H1 (cell line): ENCODE measurements at regions not wholly inside any gene's neighbourhood (a gene's known extent, or its start where the extent isn't known, plus 50 kb on each side); places are given as distances from the start of the nearest gene placed in this dataset.

Experiments
- CTCF ChIA-PET: fragments of 300-600 bp; sonication (Branson Sonifier 250); formaldehyde crosslinking; loops from one replicate; lab custom pipeline; 2021; ENCODE audit not compliant: partially characterized antibody; lab: Charles Lee
- POLR2A ChIA-PET: fragments of 300-600 bp; sonication (Branson Sonifier 250); formaldehyde crosslinking; loops from one replicate; lab custom pipeline; 2021; ENCODE audit warnings: inconsistent platforms; ENCODE audit not compliant: partially characterized antibody; lab: Charles Lee
- DNase-seq, 2 experiments: peaks; one replicate each; pipeline versions ENCODE4 v3.0.0 to v3.0.0-alpha.2; 2010 to 2022; ENCODE audit warnings: low spot score in 2 of 2, low read depth in 1 of 2, mixed read lengths in 1 of 2
- FAIRE-seq: peaks from 2 replicates; lab custom pipeline; 2011; peaks lifted over from hg19 to GRCh38; lab: Jason Lieb, UNC
- H2AFZ ChIP-seq: 2 replicates; pipeline ENCODE4 v1.8.1; 2012; ENCODE audit warnings: low read length, inconsistent platforms
- H2AK5ac ChIP-seq: 2 replicates; pipeline ENCODE4 v1.6.1; 2013; ENCODE audit warnings: low read depth, low read length
- H2BK120ac ChIP-seq: replicated peaks from 2 replicates; pipeline ENCODE3; 2013; ENCODE audit warnings: low read depth, low read length, inconsistent platforms
- H2BK12ac ChIP-seq: 2 replicates; pipeline ENCODE4 v1.6.1; 2013; ENCODE audit warnings: low read depth, low read length
- H2BK15ac ChIP-seq: 2 replicates; pipeline ENCODE4 v1.6.1; 2013; ENCODE audit warnings: low read length
- H2BK20ac ChIP-seq: 2 replicates; pipeline ENCODE4 v1.6.1; 2013; ENCODE audit warnings: low read length
- H2BK5ac ChIP-seq: 2 replicates; pipeline ENCODE4 v1.6.1; 2013; ENCODE audit warnings: low read depth, low read length
- H3K14ac ChIP-seq: 2 replicates; pipeline ENCODE4 v1.6.1; 2013; ENCODE audit warnings: inconsistent platforms; ENCODE audit not compliant: insufficient read length
- H3K18ac ChIP-seq: 2 replicates; pipeline ENCODE4 v1.6.1; 2013; ENCODE audit warnings: low read length; ENCODE audit errors: extremely low read depth
- H3K23ac ChIP-seq: 2 replicates; pipeline ENCODE4 v1.6.1; 2013; ENCODE audit warnings: inconsistent platforms; ENCODE audit not compliant: insufficient read length
- H3K23me2 ChIP-seq: 2 replicates; pipeline ENCODE4 v1.6.1; 2013; ENCODE audit warnings: low read depth, low read length
- H3K27ac ChIP-seq: 2 replicates; pipeline ENCODE4 v1.6.1; 2011; ENCODE audit warnings: low read depth, low read length, inconsistent platforms
- H3K27me3 ChIP-seq, 4 experiments: replicated peaks in 1 of 4; 1 replicate in 1 of 4; 2 replicates in 3 of 4; pipeline versions ENCODE4 v1.6.1 to v1.8.1; 2011 to 2013; ENCODE audit warnings: low read length in 3 of 4, mild to moderate bottlenecking in 3 of 4, inconsistent platforms in 2 of 4, mixed read lengths in 2 of 4, moderate library complexity in 1 of 4; ENCODE audit not compliant: control insufficient read depth in 3 of 4, insufficient read depth in 3 of 4; ENCODE audit errors: extremely low read depth in 1 of 4
- H3K36me3 ChIP-seq, 4 experiments: 2 replicates each; pipeline versions ENCODE4 v1.6.1 to v1.8.1; 2011 to 2013; ENCODE audit warnings: mild to moderate bottlenecking in 4 of 4, low read length in 3 of 4, moderate library complexity in 2 of 4, control low read depth in 1 of 4, inconsistent platforms in 1 of 4; ENCODE audit not compliant: insufficient read depth in 4 of 4, control insufficient read depth in 2 of 4
- H3K4ac ChIP-seq: replicated peaks from 2 replicates; pipeline ENCODE3; 2013; ENCODE audit warnings: low read length, low read depth, mixed read lengths, inconsistent platforms; ENCODE audit not compliant: insufficient read length
- H3K4me1 ChIP-seq, 4 experiments: replicated peaks in 1 of 4; 1 replicate in 1 of 4; 2 replicates in 3 of 4; pipeline versions ENCODE4 v1.6.1 to v1.8.1; 2011 to 2013; ENCODE audit warnings: low read length in 3 of 4, inconsistent platforms in 2 of 4, mixed read lengths in 1 of 4; ENCODE audit not compliant: insufficient read depth in 4 of 4, control insufficient read depth in 3 of 4
- H3K4me2 ChIP-seq, 2 experiments: 2 replicates each; pipeline versions ENCODE4 v1.6.1 to v1.8.1; 2011 to 2013; ENCODE audit warnings: low read depth in 2 of 2, low read length in 2 of 2, control low read depth in 1 of 2, inconsistent platforms in 1 of 2, mild to moderate bottlenecking in 1 of 2; ENCODE audit not compliant: insufficient read depth in 1 of 2
- H3K4me3 ChIP-seq, 4 experiments: fragments of 200-600, 300-600 bp in 1 of 4; sonication (generic), shearing (Covaris generic), sonication (Bioruptor Twin) in 1 of 4; 2 replicates each; pipeline versions ENCODE4 v1.5.1 to v1.8.1; 2011 to 2016; ENCODE audit warnings: low read length in 4 of 4, low read depth in 3 of 4, control low read depth in 2 of 4, inconsistent platforms in 2 of 4, mild to moderate bottlenecking in 2 of 4, mixed read lengths in 1 of 4, moderate library complexity in 1 of 4; ENCODE audit not compliant: insufficient read depth in 2 of 4; ENCODE audit errors: extremely low read depth in 1 of 4
- H3K56ac ChIP-seq: replicated peaks from 2 replicates; pipeline ENCODE3; 2013; ENCODE audit warnings: low read depth, mild to moderate bottlenecking, mixed read lengths, low read length, inconsistent platforms; ENCODE audit not compliant: insufficient read length
- H3K79me1 ChIP-seq: 2 replicates; pipeline ENCODE4 v1.6.1; 2013; ENCODE audit warnings: low read depth, low read length, control low read depth
- H3K79me2 ChIP-seq, 2 experiments: 2 replicates each; pipeline versions ENCODE4 v1.6.1 to v1.8.1; 2012 to 2013; ENCODE audit warnings: low read length in 2 of 2, mild to moderate bottlenecking in 2 of 2, inconsistent platforms in 1 of 2; ENCODE audit not compliant: insufficient read depth in 2 of 2, control insufficient read depth in 1 of 2
- H3K9ac ChIP-seq, 4 experiments: replicated peaks in 1 of 4; 1 replicate in 1 of 4; 2 replicates in 3 of 4; pipeline versions ENCODE4 v1.6.1 to v1.8.1; 2011 to 2013; ENCODE audit warnings: low read depth in 3 of 4, low read length in 3 of 4, control low read depth in 2 of 4, mild to moderate bottlenecking in 2 of 4, moderate library complexity in 2 of 4, inconsistent platforms in 1 of 4; ENCODE audit errors: extremely low read depth in 1 of 4
- H3K9me3 ChIP-seq, 2 experiments: 2 replicates each; pipeline versions ENCODE4 v1.6.1 to v1.8.1; 2012 to 2013; ENCODE audit warnings: mild to moderate bottlenecking in 2 of 2, moderate library complexity in 2 of 2, control low read depth in 1 of 2, inconsistent platforms in 1 of 2, low read depth in 1 of 2, low read length in 1 of 2, mixed read lengths in 1 of 2; ENCODE audit not compliant: insufficient read depth in 2 of 2
- H4K20me1 ChIP-seq, 2 experiments: replicated peaks in 1 of 2; 2 replicates each; pipeline versions ENCODE3 to v1.8.1; 2011 to 2013; ENCODE audit warnings: inconsistent platforms in 2 of 2, low read length in 2 of 2, mild to moderate bottlenecking in 1 of 2; ENCODE audit not compliant: insufficient read depth in 2 of 2, control insufficient read depth in 1 of 2
- H4K5ac ChIP-seq: 2 replicates; pipeline ENCODE4 v1.6.1; 2013; ENCODE audit warnings: low read length, low read depth, mixed read lengths, inconsistent platforms; ENCODE audit not compliant: insufficient read length
- H4K8ac ChIP-seq: 2 replicates; pipeline ENCODE4 v1.8.0; 2013; ENCODE audit warnings: mild to moderate bottlenecking, moderate library complexity, low read length, inconsistent platforms; ENCODE audit not compliant: insufficient read depth; ENCODE audit errors: extremely low read depth
- H4K91ac ChIP-seq: replicated peaks from 2 replicates; pipeline ENCODE3; 2013; ENCODE audit warnings: low read length, mixed read lengths, inconsistent platforms; ENCODE audit not compliant: insufficient read length
- ATF3 ChIP-seq: IDR thresholded peaks from 2 replicates; pipeline ENCODE4 v1.6.1; 2011; ENCODE audit warnings: low read depth, mild to moderate bottlenecking, low read length; ENCODE audit not compliant: insufficient read depth
- EP300 ChIP-seq, 2 experiments: IDR thresholded peaks; 1 replicate in 1 of 2; 2 replicates in 1 of 2; pipeline ENCODE4 v1.6.1; 2011 to 2012; ENCODE audit warnings: low read depth in 2 of 2, low read length in 2 of 2, mild to moderate bottlenecking in 2 of 2, borderline replicate concordance in 1 of 2, inconsistent platforms in 1 of 2, moderate library complexity in 1 of 2
- USF2 ChIP-seq: IDR thresholded peaks from 2 replicates; pipeline ENCODE4 v1.6.1; 2011; ENCODE audit warnings: low read length, improper control_type of control experiment
- WGBS, 2 experiments: shearing (Covaris generic) in 1 of 2; methylation state at CpG; one replicate each; pipeline versions ENCODE4 v1.1.6 to v1.1.7; 2013 to 2015; ENCODE audit warnings: low lambda C conversion rate in 2 of 2, mixed read lengths in 2 of 2, inconsistent platforms in 1 of 2, low coverage in 1 of 2, missing lambda C conversion rate in 1 of 2; ENCODE audit not compliant: insufficient replicate concordance in 2 of 2, insufficient coverage in 1 of 2, insufficient read length in 1 of 2; ENCODE audit errors: extremely low coverage in 1 of 2, missing lambda C conversion rate in 1 of 2; 5-methylcytosine and 5-hydroxymethylcytosine counted together

GRCh38 chr12:97411341-97411740, 51.3 kb upstream of the RMST start:
- 81% methylated on average over 3 of the region's 3 CpGs; no CpG with 5 or more reads in 1 of the 2 experiments for WGBS, 2 experiments
- H2BK120ac ChIP-seq: no peak overlapping the region
- H3K14ac ChIP-seq: no peak overlapping the region
- H3K9ac ChIP-seq: no peak overlapping the region
- H2BK15ac ChIP-seq: no peak overlapping the region
- H3K79me1 ChIP-seq: no peaks in the 10 kb centered on the region
- no peak overlapping the region for H3K27ac ChIP-seq
- H4K5ac ChIP-seq: no peak overlapping the region
- H2AFZ ChIP-seq: no peak overlapping the region
- H2AK5ac ChIP-seq: no peak overlapping the region
- no peaks in the 10 kb centered on the region for H3K23me2 ChIP-seq
- ChIA-PET CTCF (no interaction called here), POLR2A (no interaction called here)
- no peaks in the 10 kb centered on the region for H3K4me1 ChIP-seq
- H3K4me3 ChIP-seq: no peak overlapping the region
- no peaks in the 10 kb centered on the region for H4K20me1 ChIP-seq
- H3K36me3 ChIP-seq: no peaks in the 10 kb centered on the region
- H2BK12ac ChIP-seq: no peak overlapping the region
- no peaks in the 10 kb centered on the region for H3K9me3 ChIP-seq
- DNase-seq (no peak), FAIRE-seq (no peak)
- H3K18ac ChIP-seq: no peak overlapping the region
- H3K4ac ChIP-seq: no peak overlapping the region
- H3K4me2 ChIP-seq: no peak overlapping the region
- H3K79me2 ChIP-seq: no peaks in the 10 kb centered on the region
- no peak overlapping the region for H3K56ac ChIP-seq
- H2BK20ac ChIP-seq: no peak overlapping the region
- H3K23ac ChIP-seq: no peak overlapping the region
- H4K91ac ChIP-seq: no peak overlapping the region
- no peak overlapping the region for H4K8ac ChIP-seq
- H2BK5ac ChIP-seq: no peak overlapping the region
- H3K27me3 ChIP-seq: no peaks in the 10 kb centered on the region
- no peak for TF ChIP-seq EP300 (IDR thresholded peaks at IDR 0.05; ENCODE audit: borderline replicate concordance in 1 of 2, low read depth in 2 of 2, low read length in 2 of 2)
- no peak for TF ChIP-seq USF2
- TF ChIP-seq ATF3: no peak
